Psoas muscle (tissue), 7 donors: ENCODE measurements at regions not wholly inside any gene's neighbourhood (a gene's known extent, or its start where the extent isn't known, plus 50 kb on each side); places are given as distances from the start of the nearest gene placed in this dataset.

ENCODE experiments used
- ATAC-seq, 4 donors: fragments of 200-7000 bp; cut with Tn5 transposase; one replicate each; pipeline ENCODE4 v1.9.1; 2020; ENCODE audit warnings: moderate library complexity in 3 of 4, mild to moderate bottlenecking in 2 of 4
- DNase-seq, 2 donors: peaks; one replicate each; pipeline ENCODE4 v3.0.0-alpha.2; 2020
- H3K27ac ChIP-seq: fragments of 200-600 bp; one replicate; pipeline ENCODE4 v1.8.0; 2022
- H3K27me3 ChIP-seq, 3 donors: fragments of 200-600 bp in 1 of 3; one replicate each; pipeline versions ENCODE4 v1.6.1 to v1.8.0; 2013 to 2022; ENCODE audit warnings: low read length in 2 of 3, mild to moderate bottlenecking in 2 of 3, moderate library complexity in 1 of 3; ENCODE audit not compliant: insufficient read depth in 3 of 3
- H3K36me3 ChIP-seq, 2 donors: fragments of 200-600 bp in 1 of 2; one replicate each; pipeline versions ENCODE4 v1.6.1 to v1.8.0; 2013 to 2022; ENCODE audit warnings: low read depth in 1 of 2, mild to moderate bottlenecking in 1 of 2, moderate library complexity in 1 of 2; ENCODE audit not compliant: insufficient read depth in 1 of 2
- H3K4me1 ChIP-seq: fragments of 200-600 bp; one replicate; pipeline ENCODE4 v1.8.0; 2022
- H3K4me3 ChIP-seq: fragments of 200-600 bp; one replicate; pipeline ENCODE4 v1.8.0; 2022; ENCODE audit warnings: mild to moderate bottlenecking
- H3K9me3 ChIP-seq: fragments of 200-600 bp; one replicate; pipeline ENCODE4 v1.8.0; 2022
- CTCF ChIP-seq: fragments of 200-600 bp; IDR thresholded peaks from one replicate; pipeline ENCODE4 v1.8.0; 2022; ENCODE audit warnings: antibody characterized with exemption
- WGBS, 3 donors: extraction: QIAGEN DNeasy Blood & Tissue Kit; methylation state at CpG; one replicate each; pipeline versions ENCODE4 v1.1.6 to v1.1.7; 2013; 5-methylcytosine and 5-hydroxymethylcytosine counted together
- intact Hi-C, 2 donors: fragments of 100-400 bp; cut with DNase I; formaldehyde crosslinking; loops; one replicate each; pipeline versions ENCODE4 v1.11.0 to v1.14.2; 2022
- donor health status: healthy with polysubstance abuse.
- donor health status: DM: no; HTN: no; CAD: no; lungs with moderate emphysema.
- donor health status: Bipolar disorder and iron deficiency.
- donor health status: healthy.
- donor health status: DM: yes; HTN: yes; CAD: no.
- donor health status: DM: no; HTN: no; CAD: no.
- donor health status: DM: yes; HTN: yes; CAD: no.

GRCh38 chr5:90293931-90294330 is 115.6 kb downstream of the CETN3 start:
- DNase-seq (no peak), ATAC-seq (no peak)
- Histone ChIP-seq H3K9me3 (no peaks in the 10 kb centered on the region), H3K4me1 (peaks cover 10% of the 10 kb centered on the region), H3K27me3 (no peaks in the 10 kb centered on the region), H3K27ac (no peak overlapping the region), H3K4me3 (no peak overlapping the region), H3K36me3 (no peaks in the 10 kb centered on the region)
- no peak for TF ChIP-seq CTCF
- intact Hi-C loops: no loop called here
- WGBS, 3 donors: 80 to 92% (median 84%) methylated on average over 2 of the region's 2 CpGs

- TF ChIP-seq CTCF: no peak
- no peak overlapping the region for H3K4me3 ChIP-seq
Observed at GRCh38 chr5:90290648-90291047, 118.9 kb downstream of the CETN3 start.

GRCh38 chr5:90289837-90290236 is 119.7 kb downstream of the CETN3 start:
- H3K4me1 ChIP-seq: peaks cover 10% of the 10 kb centered on the region
- intact Hi-C loops: no loop called here
- H3K36me3 ChIP-seq: no peaks in the 10 kb centered on the region
- no peak overlapping the region for H3K4me3 ChIP-seq
- 6 to 17% (median 7%) methylated on average over 5 of the region's 5 CpGs for WGBS, 3 donors
- ATAC-seq (peak in 1 of 4 donors; percentile 54), DNase-seq (no peak)
- no peak for TF ChIP-seq CTCF
- H3K9me3 ChIP-seq: no peaks in the 10 kb centered on the region
- no peak overlapping the region for H3K27ac ChIP-seq
- no peaks in the 10 kb centered on the region for H3K27me3 ChIP-seq

More at GRCh38 chr5:90290648-90291047, 118.9 kb downstream of the CETN3 start:
- Histone ChIP-seq H3K4me1 (peaks cover 10% of the 10 kb centered on the region), H3K9me3 (no peaks in the 10 kb centered on the region), H3K36me3 (no peaks in the 10 kb centered on the region), H3K27ac (no peak overlapping the region), H3K27me3 (no peaks in the 10 kb centered on the region)
- WGBS, 3 donors: 79 to 90% (median 81%) methylated on average over 5 of the region's 5 CpGs
- no peak for DNase-seq
- intact Hi-C loops: no loop called here
- no peak for ATAC-seq

DNA sequence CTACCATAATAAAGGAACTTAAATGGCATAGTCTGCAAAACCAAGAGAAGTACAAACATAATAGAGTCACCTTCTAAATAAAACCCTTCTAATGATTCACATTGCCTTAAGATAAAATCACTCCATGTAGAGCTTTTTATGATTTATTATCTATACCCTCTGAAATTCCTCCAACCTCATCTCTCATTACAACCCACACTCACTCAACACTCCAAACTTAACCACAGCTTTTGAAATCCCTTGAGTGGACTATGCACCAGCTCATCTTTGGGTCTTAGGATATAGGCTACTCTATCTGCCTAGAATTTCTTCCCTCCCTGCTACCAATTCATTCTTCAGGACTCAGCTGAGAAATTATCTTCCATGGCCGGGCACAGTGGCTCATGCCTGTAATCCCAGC is 122.5 kb downstream of the CETN3 start:
- Histone ChIP-seq H3K9me3 (no peaks in the 10 kb centered on the region), H3K4me3 (no peak overlapping the region), H3K27ac (no peak overlapping the region), H3K27me3 (no peaks in the 10 kb centered on the region), H3K4me1 (peaks cover 10% of the 10 kb centered on the region), H3K36me3 (no peaks in the 10 kb centered on the region)
- no peak for DNase-seq
- intact Hi-C loops: no loop called here
- ATAC-seq: peak in 1 of 4 donors; percentile 21
- 89 to 97% (median 92%) methylated on average over 1 of the region's 1 CpG for WGBS, 3 donors
- no peak for TF ChIP-seq CTCF

DNA sequence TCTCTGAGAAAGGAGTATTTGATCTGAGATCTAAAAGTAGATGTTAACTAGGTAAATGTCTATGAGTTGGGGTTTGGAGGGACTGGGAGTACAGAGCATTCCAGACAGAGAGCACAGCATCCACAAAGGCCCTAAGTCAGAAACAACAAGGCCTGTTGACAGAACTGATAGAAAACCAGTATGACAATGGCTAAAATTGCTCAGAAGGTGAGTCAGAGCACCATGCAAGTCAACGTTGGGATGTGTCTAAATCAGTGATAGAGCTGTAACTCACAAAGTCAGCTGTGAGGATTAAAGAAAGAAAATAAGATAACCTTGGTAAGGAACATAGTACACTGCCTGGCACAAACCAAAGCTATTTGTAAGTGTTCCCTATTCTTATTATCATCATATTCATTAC is 124.0 kb downstream of the CETN3 start:
- Histone ChIP-seq H3K27ac (no peak overlapping the region), H3K27me3 (no peaks in the 10 kb centered on the region), H3K36me3 (no peaks in the 10 kb centered on the region), H3K4me1 (peaks cover 10% of the 10 kb centered on the region), H3K9me3 (no peaks in the 10 kb centered on the region), H3K4me3 (no peak overlapping the region)
- 30 to 63% (median 55%) methylated on average over 1 of the region's 1 CpG for WGBS, 3 donors
- no peak for TF ChIP-seq CTCF
- no peak for ATAC-seq
- no peak for DNase-seq
- intact Hi-C loops: no loop called here
